ENCODE measurements at regions not wholly inside any gene's neighbourhood (a gene's known extent, or its start where the extent isn't known, plus 50 kb on each side); places are given as distances from the start of the nearest gene placed in this dataset.

DNA sequence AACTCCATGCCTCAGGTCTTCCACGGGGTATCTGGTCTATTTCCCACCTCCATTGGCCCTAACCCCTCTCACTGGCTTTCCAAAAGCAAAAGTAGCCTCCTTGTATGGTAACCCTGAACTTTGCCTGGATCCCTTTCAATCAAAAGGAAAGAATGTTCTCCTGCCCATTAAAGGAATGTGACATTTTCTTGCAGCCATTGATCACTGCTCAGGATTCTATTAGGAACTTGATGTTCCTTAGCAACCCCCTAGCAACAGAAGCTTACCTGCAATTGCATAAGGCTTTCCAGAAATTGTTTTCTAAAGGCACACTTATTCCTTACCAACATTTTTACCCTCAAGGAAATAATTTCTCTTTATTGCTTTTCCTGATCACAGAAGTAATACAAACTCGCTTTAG is 91.4 kb upstream of the AGAP1 start:
- TF ChIP-seq HOXB5 (CRISPR knock-in tag; IDR thresholded peaks at IDR 0.05): no peak
- TF ChIP-seq, protein P1, sequence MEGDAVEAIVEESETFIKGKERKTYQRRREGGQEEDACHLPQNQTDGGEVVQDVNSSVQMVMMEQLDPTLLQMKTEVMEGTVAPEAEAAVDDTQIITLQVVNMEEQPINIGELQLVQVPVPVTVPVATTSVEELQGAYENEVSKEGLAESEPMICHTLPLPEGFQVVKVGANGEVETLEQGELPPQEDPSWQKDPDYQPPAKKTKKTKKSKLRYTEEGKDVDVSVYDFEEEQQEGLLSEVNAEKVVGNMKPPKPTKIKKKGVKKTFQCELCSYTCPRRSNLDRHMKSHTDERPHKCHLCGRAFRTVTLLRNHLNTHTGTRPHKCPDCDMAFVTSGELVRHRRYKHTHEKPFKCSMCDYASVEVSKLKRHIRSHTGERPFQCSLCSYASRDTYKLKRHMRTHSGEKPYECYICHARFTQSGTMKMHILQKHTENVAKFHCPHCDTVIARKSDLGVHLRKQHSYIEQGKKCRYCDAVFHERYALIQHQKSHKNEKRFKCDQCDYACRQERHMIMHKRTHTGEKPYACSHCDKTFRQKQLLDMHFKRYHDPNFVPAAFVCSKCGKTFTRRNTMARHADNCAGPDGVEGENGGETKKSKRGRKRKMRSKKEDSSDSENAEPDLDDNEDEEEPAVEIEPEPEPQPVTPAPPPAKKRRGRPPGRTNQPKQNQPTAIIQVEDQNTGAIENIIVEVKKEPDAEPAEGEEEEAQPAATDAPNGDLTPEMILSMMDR (IDR thresholded peaks at IDR 0.05): no peak
- no peak for TF ChIP-seq RAD21 (conservative IDR thresholded peaks at IDR 0.05 in 1 of 2, IDR thresholded peaks at IDR 0.05 in 1 of 2)
- TF ChIP-seq PBX3 (IDR thresholded peaks at IDR 0.05): no peak
